ENCODE measurements at regions not wholly inside any gene's neighbourhood (a gene's known extent, or its start where the extent isn't known, plus 50 kb on each side); places are given as distances from the start of the nearest gene placed in this dataset.

- peaks cover 15% of the 10 kb centered on the region for H3K9me2 ChIP-seq (ENCODE audit: insufficient read depth)
- H4K20me1 ChIP-seq (replicated peaks; ENCODE audit: insufficient read depth): no peaks in the 10 kb centered on the region
- no peaks in the 10 kb centered on the region for H3K27me3 ChIP-seq (ENCODE audit: insufficient read depth)
- no peak overlapping the region for H3K4me2 ChIP-seq
- H3K4me1 ChIP-seq (ENCODE audit: insufficient read depth): no peaks in the 10 kb centered on the region
- Mint-ChIP-seq H3K4me1 (no peaks in the 10 kb centered on the region), H3K27ac (no peak overlapping the region), H3K36me3 (ENCODE audit: low read depth) (no peaks in the 10 kb centered on the region), H3K9me3 (no peaks in the 10 kb centered on the region), H3K4me3 (no peak overlapping the region), H3K27me3 (ENCODE audit: insufficient read depth, low read depth, poor library complexity) (peaks cover 3% of the 10 kb centered on the region)
- no peak overlapping the region for H3K4me3 ChIP-seq
- no peaks in the 10 kb centered on the region for H3F3A ChIP-seq (replicated peaks; ENCODE audit: low read depth)
- H3K27ac ChIP-seq (ENCODE audit: low read depth): no peak overlapping the region
- no peak for DNase-seq (ENCODE audit: low spot score)
- no peak for TF ChIP-seq CREB1 (CRISPR knock-in tag; IDR thresholded peaks at IDR 0.05; ENCODE audit: low read depth)
- TF ChIP-seq ZNF331 (CRISPR knock-in tag; IDR thresholded peaks at IDR 0.05; ENCODE audit: low read depth): no peak
- no peak for TF ChIP-seq CTCF (conservative IDR thresholded peaks at IDR 0.05; ENCODE audit: low read depth in 2 of 2)
- no peak for TF ChIP-seq REST (IDR thresholded peaks at IDR 0.05; ENCODE audit: unreplicated experiment)
- no peak for TF ChIP-seq NANOG (IDR thresholded peaks at IDR 0.05; ENCODE audit: borderline replicate concordance)
- no peak for TF ChIP-seq EZH2phosphoT487 (IDR thresholded peaks at IDR 0.05; ENCODE audit: unreplicated experiment)
- TF ChIP-seq ZNF114 (CRISPR knock-in tag; IDR thresholded peaks at IDR 0.05): no peak
- TF ChIP-seq POLR2AphosphoS5 (IDR thresholded peaks at IDR 0.05; ENCODE audit: low read depth): no peak
- TF ChIP-seq EZH2 (IDR thresholded peaks at IDR 0.05; ENCODE audit: low read depth, unreplicated experiment): no peak
- no peak for TF ChIP-seq STAT1 (IDR thresholded peaks at IDR 0.05; ENCODE audit: unreplicated experiment)
- no peak for TF ChIP-seq ZNF462 (CRISPR knock-in tag; IDR thresholded peaks at IDR 0.05)
- H2AFZ ChIP-seq: no peak overlapping the region
- H3K79me2 ChIP-seq (replicated peaks; ENCODE audit: insufficient read depth): no peaks in the 10 kb centered on the region
- ATAC-seq: no peak
- H3K36me3 ChIP-seq (ENCODE audit: insufficient read depth): no peaks in the 10 kb centered on the region
These were observed 372.8 kb upstream of the KLF4 start for GRCh38 chr9:107862323-107862722.

Data from GM23338 (cell line).